ENCODE measurements at regions not wholly inside any gene's neighbourhood (a gene's known extent, or its start where the extent isn't known, plus 50 kb on each side); places are given as distances from the start of the nearest gene placed in this dataset.

- no peak for DNase-seq (ENCODE audit: low spot score in 2 of 2)
- Histone ChIP-seq H3K36me3 (no peaks in the 10 kb centered on the region), H3K4me1 (no peaks in the 10 kb centered on the region), H3K27me3 (no peaks in the 10 kb centered on the region), H3K4me3 (no peak overlapping the region), H3K9me3 (no peaks in the 10 kb centered on the region), H3K27ac (no peak overlapping the region)
- TF ChIP-seq, protein P1, sequence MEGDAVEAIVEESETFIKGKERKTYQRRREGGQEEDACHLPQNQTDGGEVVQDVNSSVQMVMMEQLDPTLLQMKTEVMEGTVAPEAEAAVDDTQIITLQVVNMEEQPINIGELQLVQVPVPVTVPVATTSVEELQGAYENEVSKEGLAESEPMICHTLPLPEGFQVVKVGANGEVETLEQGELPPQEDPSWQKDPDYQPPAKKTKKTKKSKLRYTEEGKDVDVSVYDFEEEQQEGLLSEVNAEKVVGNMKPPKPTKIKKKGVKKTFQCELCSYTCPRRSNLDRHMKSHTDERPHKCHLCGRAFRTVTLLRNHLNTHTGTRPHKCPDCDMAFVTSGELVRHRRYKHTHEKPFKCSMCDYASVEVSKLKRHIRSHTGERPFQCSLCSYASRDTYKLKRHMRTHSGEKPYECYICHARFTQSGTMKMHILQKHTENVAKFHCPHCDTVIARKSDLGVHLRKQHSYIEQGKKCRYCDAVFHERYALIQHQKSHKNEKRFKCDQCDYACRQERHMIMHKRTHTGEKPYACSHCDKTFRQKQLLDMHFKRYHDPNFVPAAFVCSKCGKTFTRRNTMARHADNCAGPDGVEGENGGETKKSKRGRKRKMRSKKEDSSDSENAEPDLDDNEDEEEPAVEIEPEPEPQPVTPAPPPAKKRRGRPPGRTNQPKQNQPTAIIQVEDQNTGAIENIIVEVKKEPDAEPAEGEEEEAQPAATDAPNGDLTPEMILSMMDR (IDR thresholded peaks at IDR 0.05) = no peak
- intact Hi-C loops (cut with DNase I) = no loop called here
Measured at GRCh38 chr19:28971049-28971448, 241.9 kb downstream of the UQCRFS1 start.

DNA sequence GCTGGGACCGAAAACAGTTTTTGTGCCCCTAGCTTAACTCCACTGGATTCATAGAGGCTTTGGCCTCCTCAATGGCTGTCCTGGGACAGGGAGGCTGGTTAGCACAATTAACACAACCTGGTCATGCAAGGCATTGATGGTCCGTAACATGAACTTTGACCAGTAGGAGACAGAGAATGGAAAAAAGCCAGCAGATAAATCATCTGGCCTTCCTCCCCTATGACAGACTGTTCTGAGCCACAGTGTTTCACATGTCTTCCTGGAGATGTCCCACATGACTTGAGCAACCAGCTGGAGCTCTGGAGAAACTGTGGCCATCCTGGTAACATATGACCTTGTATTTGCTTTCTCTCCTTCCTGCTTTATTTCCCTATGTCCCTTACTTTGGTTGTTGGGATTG is 244.2 kb downstream of the UQCRFS1 start:
- Histone ChIP-seq H3K4me3 (no peak overlapping the region), H3K36me3 (no peaks in the 10 kb centered on the region), H3K9me3 (no peaks in the 10 kb centered on the region), H3K27ac (no peak overlapping the region), H3K27me3 (no peaks in the 10 kb centered on the region), H3K4me1 (no peaks in the 10 kb centered on the region)
- TF ChIP-seq, protein P1 (IDR thresholded peaks at IDR 0.05) = no peak
- DNase-seq (ENCODE audit: low spot score in 2 of 2) = no peak
- intact Hi-C loops (cut with DNase I) = no loop called here

GRCh38 chr19:28966737-28967399 is 246.1 kb downstream of the UQCRFS1 start:
- TF ChIP-seq, protein P1 (IDR thresholded peaks at IDR 0.05) = no peak
- DNase-seq (ENCODE audit: low spot score in 2 of 2) = no peak
- no peak overlapping the region for H3K27ac ChIP-seq
- no peaks in the 10 kb centered on the region for H3K36me3 ChIP-seq
- no peaks in the 10 kb centered on the region for H3K4me1 ChIP-seq
- intact Hi-C loops (cut with DNase I) = no loop called here
- H3K9me3 ChIP-seq = no peaks in the 10 kb centered on the region
- no peaks in the 10 kb centered on the region for H3K27me3 ChIP-seq
- no peak overlapping the region for H3K4me3 ChIP-seq

- TF ChIP-seq, protein P1 (IDR thresholded peaks at IDR 0.05) = no peak
- Histone ChIP-seq H3K4me1 (no peaks in the 10 kb centered on the region), H3K27ac (no peak overlapping the region), H3K9me3 (no peaks in the 10 kb centered on the region), H3K27me3 (no peaks in the 10 kb centered on the region), H3K36me3 (no peaks in the 10 kb centered on the region), H3K4me3 (no peak overlapping the region)
- DNase-seq (ENCODE audit: low spot score in 2 of 2) = no peak
- intact Hi-C loops (cut with DNase I) = no loop called here
Measured at GRCh38 chr19:28964500-28964899, 248.5 kb downstream of the UQCRFS1 start.

GRCh38 chr19:28963486-28964250 is 249.3 kb downstream of the UQCRFS1 start:
- intact Hi-C loops (cut with DNase I) = no loop called here
- Histone ChIP-seq H3K4me3 (no peak overlapping the region), H3K9me3 (no peaks in the 10 kb centered on the region), H3K36me3 (no peaks in the 10 kb centered on the region), H3K4me1 (no peaks in the 10 kb centered on the region), H3K27me3 (no peaks in the 10 kb centered on the region), H3K27ac (no peak overlapping the region)
- no peak for DNase-seq (ENCODE audit: low spot score in 2 of 2)
- TF ChIP-seq, protein P1 (IDR thresholded peaks at IDR 0.05) = no peak
